SK-N-SH treated with all-trans-retinoic acid at 6 μM for 48 hours (cell line): ENCODE measurements at regions not wholly inside any gene's neighbourhood (a gene's known extent, or its start where the extent isn't known, plus 50 kb on each side); places are given as distances from the start of the nearest gene placed in this dataset.

Source experiments
- ARNTL ChIP-seq: fragments of 450-650 bp; formaldehyde crosslinking; IDR thresholded peaks from 2 replicates; pipeline ENCODE4 v1.5.0; 2020; ENCODE audit warnings: low read depth, mild to moderate bottlenecking, moderate library complexity, borderline replicate concordance
- CSDC2 ChIP-seq: fragments of 250-450 bp; sonication (Bioruptor Pico); IDR thresholded peaks from 2 replicates; pipeline ENCODE4 v1.5.0; 2020; ENCODE audit warnings: mild to moderate bottlenecking, moderate library complexity
- RARB ChIP-seq: fragments of 250-450 bp; sonication (Bioruptor Pico); IDR thresholded peaks from 2 replicates; pipeline ENCODE4 v1.8.0; 2021; ENCODE audit warnings: mild to moderate bottlenecking, moderate library complexity
- SNAI2 ChIP-seq: fragments of 250-450 bp; sonication (Bioruptor Pico); IDR thresholded peaks from 2 replicates; pipeline ENCODE4 v1.5.0; 2020; ENCODE audit warnings: mild to moderate bottlenecking, moderate library complexity
- ZC3H10 ChIP-seq: fragments of 250-450 bp; sonication (Bioruptor Pico); IDR thresholded peaks from 2 replicates; pipeline ENCODE4 v1.5.1; 2021; ENCODE audit warnings: mild to moderate bottlenecking, moderate library complexity
- ZFP30 ChIP-seq: fragments of 450-650 bp; formaldehyde crosslinking; IDR thresholded peaks from 2 replicates; pipeline ENCODE4 v1.5.0; 2022; ENCODE audit warnings: mild to moderate bottlenecking, moderate library complexity
- ZNF565 ChIP-seq: fragments of 450-650 bp; formaldehyde crosslinking; conservative IDR thresholded peaks from 2 replicates; pipeline ENCODE4 v1.5.0; 2020; ENCODE audit warnings: low read depth, mild to moderate bottlenecking, moderate library complexity
- ZNF70 ChIP-seq: fragments of 450-650 bp; formaldehyde crosslinking; IDR thresholded peaks from 2 replicates; pipeline ENCODE4 v1.5.0; 2020; ENCODE audit warnings: mild to moderate bottlenecking, moderate library complexity
- TF ChIP-seq, protein P1 (sequence below): fragments of 250-450 bp; sonication (Bioruptor Pico); IDR thresholded peaks from 2 replicates; pipeline ENCODE4 v1.8.0; 2020; ENCODE audit warnings: mild to moderate bottlenecking, moderate library complexity, borderline replicate concordance
- TF ChIP-seq, protein P2 (sequence below): fragments of 250-450 bp; sonication (Bioruptor Pico); IDR thresholded peaks from 2 replicates; pipeline ENCODE4 v1.8.0; 2021; ENCODE audit warnings: low read depth, mild to moderate bottlenecking, moderate library complexity, borderline replicate concordance
- TF ChIP-seq, protein P3 (sequence below): fragments of 250-450 bp; sonication (Bioruptor Pico); IDR thresholded peaks from 2 replicates; pipeline ENCODE4 v1.5.1; 2020; ENCODE audit warnings: low read depth, mild to moderate bottlenecking, moderate library complexity

DNA sequence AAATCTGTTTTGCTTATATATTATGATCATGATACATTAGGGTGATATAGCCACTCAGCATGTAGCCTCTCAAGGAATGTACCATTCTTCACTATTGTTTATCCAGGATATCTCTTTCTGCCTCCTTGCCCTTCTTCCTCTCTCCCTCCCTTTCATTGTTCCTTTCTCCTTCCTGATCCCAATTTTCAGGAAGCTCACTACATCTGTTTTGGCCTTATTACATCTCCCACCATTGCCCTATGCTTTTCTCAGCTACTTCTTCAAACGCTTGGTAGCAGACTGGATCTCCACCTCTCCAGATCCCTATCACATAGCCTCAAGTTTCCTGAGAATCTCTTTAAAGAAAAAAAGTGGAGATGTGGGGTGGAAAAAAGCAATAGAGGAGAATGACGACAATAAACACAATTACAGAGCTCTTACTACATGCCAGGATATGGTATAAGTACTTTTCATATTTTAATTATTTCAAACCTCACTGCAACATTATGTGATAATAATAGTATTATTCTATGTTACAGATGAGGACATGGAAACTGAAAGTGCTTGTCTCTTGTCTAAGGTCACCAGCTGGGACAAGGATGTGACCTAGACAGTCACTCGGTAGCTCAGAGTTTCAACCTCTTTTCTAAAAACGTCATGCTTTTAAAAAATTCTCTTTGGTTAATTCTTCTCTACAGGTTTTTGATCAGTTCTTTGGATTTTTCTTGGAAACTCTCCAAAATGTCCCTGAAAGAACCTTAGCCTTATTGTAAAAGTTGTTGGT lies 959.1 kb downstream of the CDH11 start:
- TF ChIP-seq, protein P1, sequence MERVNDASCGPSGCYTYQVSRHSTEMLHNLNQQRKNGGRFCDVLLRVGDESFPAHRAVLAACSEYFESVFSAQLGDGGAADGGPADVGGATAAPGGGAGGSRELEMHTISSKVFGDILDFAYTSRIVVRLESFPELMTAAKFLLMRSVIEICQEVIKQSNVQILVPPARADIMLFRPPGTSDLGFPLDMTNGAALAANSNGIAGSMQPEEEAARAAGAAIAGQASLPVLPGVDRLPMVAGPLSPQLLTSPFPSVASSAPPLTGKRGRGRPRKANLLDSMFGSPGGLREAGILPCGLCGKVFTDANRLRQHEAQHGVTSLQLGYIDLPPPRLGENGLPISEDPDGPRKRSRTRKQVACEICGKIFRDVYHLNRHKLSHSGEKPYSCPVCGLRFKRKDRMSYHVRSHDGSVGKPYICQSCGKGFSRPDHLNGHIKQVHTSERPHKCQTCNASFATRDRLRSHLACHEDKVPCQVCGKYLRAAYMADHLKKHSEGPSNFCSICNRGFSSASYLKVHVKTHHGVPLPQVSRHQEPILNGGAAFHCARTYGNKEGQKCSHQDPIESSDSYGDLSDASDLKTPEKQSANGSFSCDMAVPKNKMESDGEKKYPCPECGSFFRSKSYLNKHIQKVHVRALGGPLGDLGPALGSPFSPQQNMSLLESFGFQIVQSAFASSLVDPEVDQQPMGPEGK (CRISPR knock-in tag): no peak
- TF ChIP-seq ZNF70 (CRISPR knock-in tag) (no peak), ZFP30 (CRISPR knock-in tag) (no peak), ZNF565 (CRISPR knock-in tag) (no peak), CSDC2 (no peak), SNAI2 (CRISPR knock-in tag) (no peak), RARB (CRISPR knock-in tag) (no peak), ARNTL (CRISPR knock-in tag) (no peak), ZC3H10 (CRISPR knock-in tag) (no peak)
- TF ChIP-seq, protein P2, sequence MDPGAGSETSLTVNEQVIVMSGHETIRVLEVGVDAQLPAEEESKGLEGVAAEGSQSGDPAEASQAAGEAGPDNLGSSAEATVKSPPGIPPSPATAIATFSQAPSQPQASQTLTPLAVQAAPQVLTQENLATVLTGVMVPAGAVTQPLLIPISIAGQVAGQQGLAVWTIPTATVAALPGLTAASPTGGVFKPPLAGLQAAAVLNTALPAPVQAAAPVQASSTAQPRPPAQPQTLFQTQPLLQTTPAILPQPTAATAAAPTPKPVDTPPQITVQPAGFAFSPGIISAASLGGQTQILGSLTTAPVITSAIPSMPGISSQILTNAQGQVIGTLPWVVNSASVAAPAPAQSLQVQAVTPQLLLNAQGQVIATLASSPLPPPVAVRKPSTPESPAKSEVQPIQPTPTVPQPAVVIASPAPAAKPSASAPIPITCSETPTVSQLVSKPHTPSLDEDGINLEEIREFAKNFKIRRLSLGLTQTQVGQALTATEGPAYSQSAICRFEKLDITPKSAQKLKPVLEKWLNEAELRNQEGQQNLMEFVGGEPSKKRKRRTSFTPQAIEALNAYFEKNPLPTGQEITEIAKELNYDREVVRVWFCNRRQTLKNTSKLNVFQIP (CRISPR knock-in tag): no peak
- TF ChIP-seq, protein P3, sequence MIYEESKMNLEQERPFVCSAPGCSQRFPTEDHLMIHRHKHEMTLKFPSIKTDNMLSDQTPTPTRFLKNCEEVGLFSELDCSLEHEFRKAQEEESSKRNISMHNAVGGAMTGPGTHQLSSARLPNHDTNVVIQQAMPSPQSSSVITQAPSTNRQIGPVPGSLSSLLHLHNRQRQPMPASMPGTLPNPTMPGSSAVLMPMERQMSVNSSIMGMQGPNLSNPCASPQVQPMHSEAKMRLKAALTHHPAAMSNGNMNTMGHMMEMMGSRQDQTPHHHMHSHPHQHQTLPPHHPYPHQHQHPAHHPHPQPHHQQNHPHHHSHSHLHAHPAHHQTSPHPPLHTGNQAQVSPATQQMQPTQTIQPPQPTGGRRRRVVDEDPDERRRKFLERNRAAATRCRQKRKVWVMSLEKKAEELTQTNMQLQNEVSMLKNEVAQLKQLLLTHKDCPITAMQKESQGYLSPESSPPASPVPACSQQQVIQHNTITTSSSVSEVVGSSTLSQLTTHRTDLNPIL: no peak
